HEK293 (cell line): ENCODE measurements at regions not wholly inside any gene's neighbourhood (a gene's known extent, or its start where the extent isn't known, plus 50 kb on each side); places are given as distances from the start of the nearest gene placed in this dataset.

Experiments
- ATF2 ChIP-seq: fragments of 450-650 bp; formaldehyde crosslinking; IDR thresholded peaks from 2 replicates; pipeline ENCODE4 v1.5.1; 2016; ENCODE audit warnings: missing biosample characterization, missing genetic modification characterization, low read depth
- BCL11A ChIP-seq: fragments of 450-650 bp; formaldehyde crosslinking; IDR thresholded peaks from 2 replicates; pipeline ENCODE4 v1.5.1; 2016; ENCODE audit warnings: low read depth, missing biosample characterization, missing genetic modification characterization
- CTCF ChIP-seq: fragments of 450-650 bp; formaldehyde crosslinking; IDR thresholded peaks from 2 replicates; pipeline ENCODE4 v1.5.1; 2016; ENCODE audit warnings: missing biosample characterization, missing genetic modification characterization
- YY1 ChIP-seq: fragments of 450-650 bp; formaldehyde crosslinking; IDR thresholded peaks from 2 replicates; pipeline ENCODE4 v1.5.1; 2018; ENCODE audit warnings: missing biosample characterization, missing genetic modification characterization
- ZBTB26 ChIP-seq: fragments of 450-650 bp; formaldehyde crosslinking; optimal IDR thresholded peaks from 2 replicates; pipeline ENCODE3; 2016; ENCODE audit warnings: missing biosample characterization, mild to moderate bottlenecking, missing genetic modification characterization
- ZNF404 ChIP-seq: fragments of 450-650 bp; formaldehyde crosslinking; IDR thresholded peaks from 2 replicates; pipeline ENCODE4 v1.5.1; 2017; ENCODE audit warnings: missing biosample characterization, missing genetic modification characterization
- ZNF561 ChIP-seq: fragments of 450-650 bp; IDR thresholded peaks from 2 replicates; pipeline ENCODE4 v1.5.1; 2018; ENCODE audit warnings: missing biosample characterization, missing genetic modification characterization, borderline replicate concordance
- ZNF704 ChIP-seq: fragments of 450-650 bp; formaldehyde crosslinking; IDR thresholded peaks from 2 replicates; pipeline ENCODE4 v1.5.1; 2016; ENCODE audit warnings: missing biosample characterization, missing genetic modification characterization

- TF ChIP-seq CTCF (tag by site-specific recombination) (no peak), ZNF404 (tag by site-specific recombination) (no peak), ZNF561 (no peak), ZNF704 (tag by site-specific recombination) (no peak), ZBTB26 (tag by site-specific recombination) (no peak), YY1 (no peak), ATF2 (tag by site-specific recombination) (no peak), BCL11A (tag by site-specific recombination) (no peak)
These were observed 130.5 kb downstream of the FOXB1 start for GRCh38 chr15:60134609-60135008.
